ENCODE measurements at regions not wholly inside any gene's neighbourhood (a gene's known extent, or its start where the extent isn't known, plus 50 kb on each side); places are given as distances from the start of the nearest gene placed in this dataset.

- TF ChIP-seq, protein P1, sequence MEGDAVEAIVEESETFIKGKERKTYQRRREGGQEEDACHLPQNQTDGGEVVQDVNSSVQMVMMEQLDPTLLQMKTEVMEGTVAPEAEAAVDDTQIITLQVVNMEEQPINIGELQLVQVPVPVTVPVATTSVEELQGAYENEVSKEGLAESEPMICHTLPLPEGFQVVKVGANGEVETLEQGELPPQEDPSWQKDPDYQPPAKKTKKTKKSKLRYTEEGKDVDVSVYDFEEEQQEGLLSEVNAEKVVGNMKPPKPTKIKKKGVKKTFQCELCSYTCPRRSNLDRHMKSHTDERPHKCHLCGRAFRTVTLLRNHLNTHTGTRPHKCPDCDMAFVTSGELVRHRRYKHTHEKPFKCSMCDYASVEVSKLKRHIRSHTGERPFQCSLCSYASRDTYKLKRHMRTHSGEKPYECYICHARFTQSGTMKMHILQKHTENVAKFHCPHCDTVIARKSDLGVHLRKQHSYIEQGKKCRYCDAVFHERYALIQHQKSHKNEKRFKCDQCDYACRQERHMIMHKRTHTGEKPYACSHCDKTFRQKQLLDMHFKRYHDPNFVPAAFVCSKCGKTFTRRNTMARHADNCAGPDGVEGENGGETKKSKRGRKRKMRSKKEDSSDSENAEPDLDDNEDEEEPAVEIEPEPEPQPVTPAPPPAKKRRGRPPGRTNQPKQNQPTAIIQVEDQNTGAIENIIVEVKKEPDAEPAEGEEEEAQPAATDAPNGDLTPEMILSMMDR (IDR thresholded peaks at IDR 0.05; ENCODE audit: insufficient read depth, low read length, poor library complexity, severe bottlenecking), result no peak
- TF ChIP-seq EZH2phosphoT487 (conservative IDR thresholded peaks at IDR 0.05; ENCODE audit: low read length), result no peak
These were observed 631.7 kb upstream of the GRIA3 start for GRCh38 chrX:122552286-122552800.
